ENCODE measurements at regions not wholly inside any gene's neighbourhood (a gene's known extent, or its start where the extent isn't known, plus 50 kb on each side); places are given as distances from the start of the nearest gene placed in this dataset.
"Not testable (repeated sequence)": the region's sequence is repeated elsewhere in the genome, so short reads cannot be mapped to it uniquely, and the experiment has no call there.

GRCh38 chr21:27526451-27526850, 559.6 kb upstream of the ADAMTS5 start:
- H3K27me3 ChIP-seq, result no peaks in the 10 kb centered on the region
- 77 to 84% methylated on average over 3 of the region's 3 CpGs for WGBS, 2 donors
- H3K4me1 ChIP-seq, result no peaks in the 10 kb centered on the region
- peaks cover 0 to 2% (median under 1%) of the 10 kb centered on the region in 4 donors for H3K9me3 ChIP-seq
- no peak overlapping the region for H3K27ac ChIP-seq
- no peaks in the 10 kb centered on the region for H3K36me3 ChIP-seq
- no peak overlapping the region for H3K4me3 ChIP-seq
- no peak for ATAC-seq (ENCODE audit: low FRiP score in 2 of 2)
- no peak for TF ChIP-seq CTCF (IDR thresholded peaks at IDR 0.05)
- DNase-seq, result no peak

GRCh38 chr21:27525780-27526179, 558.9 kb upstream of the ADAMTS5 start:
- H3K27ac ChIP-seq, result no peak overlapping the region
- no peak for ATAC-seq (ENCODE audit: low FRiP score in 2 of 2)
- WGBS, 2 donors, result 72 to 78% methylated on average over 4 of the region's 4 CpGs
- H3K9me3 ChIP-seq, result peaks cover 0 to 6% (median 1%) of the 10 kb centered on the region in 4 donors
- TF ChIP-seq CTCF (IDR thresholded peaks at IDR 0.05), result no peak
- TF ChIP-seq EP300 (IDR thresholded peaks at IDR 0.05), result no peak
- TF ChIP-seq POLR2AphosphoS5 (IDR thresholded peaks at IDR 0.05), result no peak
- no peak for TF ChIP-seq POLR2A (IDR thresholded peaks at IDR 0.05)
- no peaks in the 10 kb centered on the region for H3K27me3 ChIP-seq
- no peaks in the 10 kb centered on the region for H3K4me1 ChIP-seq
- DNase-seq, result no peak
- H3K36me3 ChIP-seq, result no peaks in the 10 kb centered on the region
- no peak overlapping the region for H3K4me3 ChIP-seq

- H3K27me3 ChIP-seq, result no peaks in the 10 kb centered on the region
- no peak overlapping the region for H3K4me3 ChIP-seq
- peaks cover 0 to 15% (median 11%) of the 10 kb centered on the region in 4 donors for H3K9me3 ChIP-seq
- H3K4me1 ChIP-seq, result no peaks in the 10 kb centered on the region
- no peak overlapping the region for H3K27ac ChIP-seq
- no peaks in the 10 kb centered on the region for H3K36me3 ChIP-seq
- TF ChIP-seq POLR2A (IDR thresholded peaks at IDR 0.05) (no peak), POLR2AphosphoS5 (IDR thresholded peaks at IDR 0.05) (no peak), EP300 (IDR thresholded peaks at IDR 0.05) (no peak), CTCF (IDR thresholded peaks at IDR 0.05) (no peak)
- no peak for ATAC-seq (ENCODE audit: low FRiP score in 2 of 2)
- no peak for DNase-seq
Observed at GRCh38 chr21:27519361-27519760, 552.5 kb upstream of the ADAMTS5 start.

- 65 to 80% methylated on average over 2 of the region's 2 CpGs for whole genome bisulfite sequencing, 2 donors
- not testable (repeated sequence) for DNase-seq; ATAC-seq (ENCODE audit: low FRiP score in 2 of 2); H3K27me3 ChIP-seq; H3K4me1 ChIP-seq; H3K36me3 ChIP-seq; H3K4me3 ChIP-seq; H3K27ac ChIP-seq
- peaks cover 0 to 15% (median 11%) of the 10 kb centered on the region in 4 donors for H3K9me3 ChIP-seq
Observed at GRCh38 chr21:27517177-27517576, 550.3 kb upstream of the ADAMTS5 start.

- Histone ChIP-seq H3K27ac (no peak overlapping the region), H3K4me1 (no peaks in the 10 kb centered on the region), H3K36me3 (no peaks in the 10 kb centered on the region), H3K9me3 (peaks cover 0 to 15% (median 7%) of the 10 kb centered on the region in 4 donors), H3K27me3 (no peaks in the 10 kb centered on the region), H3K4me3 (no peak overlapping the region)
- DNase-seq, result no peak
- TF ChIP-seq EP300 (IDR thresholded peaks at IDR 0.05), result no peak
- no peak for TF ChIP-seq POLR2AphosphoS5 (IDR thresholded peaks at IDR 0.05)
- no peak for TF ChIP-seq CTCF (IDR thresholded peaks at IDR 0.05)
- no peak for TF ChIP-seq POLR2A (IDR thresholded peaks at IDR 0.05)
- ATAC-seq (ENCODE audit: low FRiP score in 2 of 2), result no peak
Observed at GRCh38 chr21:27515676-27516075, 548.8 kb upstream of the ADAMTS5 start.
